Neural crest cell (in vitro differentiated cells): ENCODE measurements at regions not wholly inside any gene's neighbourhood (a gene's known extent, or its start where the extent isn't known, plus 50 kb on each side); places are given as distances from the start of the nearest gene placed in this dataset.

Experiments used
- DNase-seq: peaks from one replicate; pipeline ENCODE4 v3.0.0; 2021; ENCODE audit warnings: low read depth, mixed read lengths, low spot score
- H3K27ac Mint-ChIP-seq: one replicate; pipeline ENCODE4 v1.8.0; 2021; ENCODE audit warnings: mild to moderate bottlenecking, mixed read lengths; ENCODE audit not compliant: unreplicated experiment
- H3K27me3 Mint-ChIP-seq: 2 replicates; pipeline ENCODE4 v1.8.0; 2021; ENCODE audit warnings: low read depth, mild to moderate bottlenecking, mixed read lengths
- H3K36me3 Mint-ChIP-seq: 2 replicates; pipeline ENCODE4 v1.8.0; 2021; ENCODE audit warnings: low read depth, mild to moderate bottlenecking, mixed read lengths
- H3K4me1 Mint-ChIP-seq: 2 replicates; pipeline ENCODE4 v1.8.0; 2021; ENCODE audit warnings: mixed read lengths
- H3K4me3 Mint-ChIP-seq: one replicate; pipeline ENCODE4 v1.8.0; 2021; ENCODE audit warnings: mild to moderate bottlenecking, mixed read lengths
- H3K9me3 Mint-ChIP-seq: 2 replicates; pipeline ENCODE4 v1.8.0; 2021; ENCODE audit warnings: mixed read lengths
- CTCF ChIP-seq: fragments of 200-600 bp; sonication (generic); conservative IDR thresholded peaks from 2 replicates; pipeline ENCODE4 v1.5.0; 2021; ENCODE audit warnings: antibody characterized with exemption, mild to moderate bottlenecking

- peaks cover 5% of the 10 kb centered on the region for H3K36me3 Mint-ChIP-seq
- no peak for DNase-seq
- no peaks in the 10 kb centered on the region for H3K27me3 Mint-ChIP-seq
- no peak overlapping the region for H3K27ac Mint-ChIP-seq
- peaks cover 5% of the 10 kb centered on the region for H3K9me3 Mint-ChIP-seq
- no peak overlapping the region for H3K4me3 Mint-ChIP-seq
- peaks cover 31% of the 10 kb centered on the region for H3K4me1 Mint-ChIP-seq
- TF ChIP-seq CTCF: no peak
Measured at GRCh38 chr12:105985383-105985782, 153.4 kb downstream of the NUAK1 start.

GRCh38 chr12:105986779-105987684 lies 151.7 kb downstream of the NUAK1 start:
- DNase-seq: no peak
- Mint-ChIP-seq H3K4me1 (peaks cover 17% of the 10 kb centered on the region), H3K27me3 (no peaks in the 10 kb centered on the region), H3K27ac (no peak overlapping the region), H3K4me3 (no peak overlapping the region), H3K36me3 (peaks cover 5% of the 10 kb centered on the region), H3K9me3 (peaks cover 7% of the 10 kb centered on the region)
- TF ChIP-seq CTCF: no peak

- Mint-ChIP-seq H3K36me3 (peaks cover 8% of the 10 kb centered on the region), H3K4me3 (no peak overlapping the region), H3K27ac (no peak overlapping the region), H3K9me3 (peaks cover 9% of the 10 kb centered on the region), H3K4me1 (peaks cover 17% of the 10 kb centered on the region), H3K27me3 (no peaks in the 10 kb centered on the region)
- no peak for TF ChIP-seq CTCF
- no peak for DNase-seq
Measured at GRCh38 chr12:105987685-105988035, 151.1 kb downstream of the NUAK1 start.

GRCh38 chr12:105992849-105993740 lies 145.7 kb downstream of the NUAK1 start:
- DNase-seq: no peak
- no peaks in the 10 kb centered on the region for H3K27me3 Mint-ChIP-seq
- peak overlapping the region; percentile 27 for H3K27ac Mint-ChIP-seq
- TF ChIP-seq CTCF: no peak
- no peak overlapping the region for H3K4me3 Mint-ChIP-seq
- H3K4me1 Mint-ChIP-seq: peaks cover 36% of the 10 kb centered on the region
- peaks cover 9% of the 10 kb centered on the region for H3K9me3 Mint-ChIP-seq
- peaks cover 8% of the 10 kb centered on the region for H3K36me3 Mint-ChIP-seq

- H3K36me3 Mint-ChIP-seq: peaks cover 8% of the 10 kb centered on the region
- H3K27me3 Mint-ChIP-seq: no peaks in the 10 kb centered on the region
- no peak for DNase-seq
- TF ChIP-seq CTCF: no peak
- H3K4me3 Mint-ChIP-seq: no peak overlapping the region
- no peak overlapping the region for H3K27ac Mint-ChIP-seq
- peaks cover 9% of the 10 kb centered on the region for H3K9me3 Mint-ChIP-seq
- peaks cover 36% of the 10 kb centered on the region for H3K4me1 Mint-ChIP-seq
Measured at GRCh38 chr12:105993766-105994555, 144.8 kb downstream of the NUAK1 start.
